ENCODE measurements at regions not wholly inside any gene's neighbourhood (a gene's known extent, or its start where the extent isn't known, plus 50 kb on each side); places are given as distances from the start of the nearest gene placed in this dataset.

GRCh38 chr3:89859757-89860156 lies 752.3 kb downstream of the EPHA3 start:
- TF ChIP-seq CTCF (IDR thresholded peaks at IDR 0.05; ENCODE audit: insufficient read depth, low read length) (no peak), REST (IDR thresholded peaks at IDR 0.05; ENCODE audit: insufficient replicate concordance, low read depth) (no peak), GABPA (IDR thresholded peaks at IDR 0.05; ENCODE audit: low read depth) (no peak), POLR2AphosphoS5 (IDR thresholded peaks at IDR 0.05; ENCODE audit: low read depth) (no peak), SPI1 (IDR thresholded peaks at IDR 0.05; ENCODE audit: borderline replicate concordance, low read depth) (no peak)
